Neural cell (in vitro differentiated cells): ENCODE measurements at regions not wholly inside any gene's neighbourhood (a gene's known extent, or its start where the extent isn't known, plus 50 kb on each side); places are given as distances from the start of the nearest gene placed in this dataset.

Experiments used
- H2AFZ ChIP-seq: fragments of 200-600, 300-800 bp; sonication (generic), shearing (Covaris generic); 2 replicates; pipeline ENCODE4 v1.6.0; 2014; ENCODE audit warnings: low read depth, mild to moderate bottlenecking, antibody characterized with exemption, low read length, moderate library complexity
- H3F3A ChIP-seq: fragments of 200-600 bp; shearing (Covaris generic); 2 replicates; pipeline ENCODE4 v1.6.1; 2016; ENCODE audit warnings: mild to moderate bottlenecking, moderate library complexity, mixed read lengths, antibody characterized with exemption, low read length; ENCODE audit not compliant: insufficient read depth, poor library complexity, severe bottlenecking
- H3K27ac ChIP-seq: fragments of 200-600, 300-800 bp; sonication (generic), shearing (Covaris generic); 2 replicates; pipeline ENCODE4 v1.5.1; 2014; ENCODE audit warnings: mild to moderate bottlenecking, low read length, moderate library complexity
- H3K27me3 ChIP-seq: fragments of 300-800, 200-600 bp; sonication (generic), shearing (Covaris generic); 2 replicates; pipeline ENCODE4 v1.6.0; 2014; ENCODE audit warnings: mild to moderate bottlenecking, low read depth, low read length, moderate library complexity; ENCODE audit not compliant: insufficient read depth
- H3K36me3 ChIP-seq: fragments of 300-800, 200-600 bp; sonication (generic), shearing (Covaris generic); 2 replicates; pipeline ENCODE4 v1.5.1; 2014; ENCODE audit warnings: mild to moderate bottlenecking, antibody characterized with exemption, low read length, moderate library complexity; ENCODE audit not compliant: insufficient read depth
- H3K4me2 ChIP-seq: fragments of 300-800, 200-600 bp; sonication (generic), shearing (Covaris generic); 2 replicates; pipeline ENCODE4 v1.6.0; 2014; ENCODE audit warnings: mild to moderate bottlenecking, low read length
- H3K4me3 ChIP-seq: fragments of 300-800, 200-600 bp; sonication (generic), shearing (Covaris generic); 2 replicates; pipeline ENCODE4 v1.5.1; 2014; ENCODE audit warnings: mild to moderate bottlenecking, low read length, moderate library complexity
- H3K79me2 ChIP-seq: fragments of 200-600 bp; shearing (Covaris generic); replicated peaks from 2 replicates; pipeline ENCODE4 v1.6.0; 2014; ENCODE audit warnings: mild to moderate bottlenecking, low read length, moderate library complexity; ENCODE audit not compliant: insufficient read depth
- H3K9ac ChIP-seq: fragments of 300-800, 200-600 bp; sonication (generic), shearing (Covaris generic); 2 replicates; pipeline ENCODE4 v1.6.1; 2016; ENCODE audit warnings: mild to moderate bottlenecking, low read length, mixed read lengths
- H3K9me2 ChIP-seq: fragments of 200-600 bp; shearing (Covaris generic); 2 replicates; pipeline ENCODE4 v1.6.1; 2016; ENCODE audit warnings: mild to moderate bottlenecking, low read length, mixed read lengths; ENCODE audit not compliant: insufficient read depth
- H3K9me3 ChIP-seq: fragments of 200-600, 300-800 bp; sonication (generic), shearing (Covaris generic); 2 replicates; pipeline ENCODE4 v1.6.1; 2016; ENCODE audit warnings: mild to moderate bottlenecking, mixed run types, low read length, moderate library complexity, mixed read lengths
- H4K20me1 ChIP-seq: fragments of 200-600 bp; shearing (Covaris generic); 2 replicates; pipeline ENCODE4 v1.6.1; 2016; ENCODE audit warnings: mild to moderate bottlenecking, mixed run types; ENCODE audit not compliant: insufficient read depth
- CTCF ChIP-seq: fragments of 450-650 bp; IDR thresholded peaks from 2 replicates; pipeline ENCODE4 v1.5.1; 2014; ENCODE audit warnings: antibody characterized with exemption, mild to moderate bottlenecking, moderate library complexity; ENCODE audit not compliant: poor library complexity, severe bottlenecking
- EP300 ChIP-seq: fragments of 450-650 bp; conservative IDR thresholded peaks from 2 replicates; pipeline ENCODE4 v1.6.1; 2014; ENCODE audit warnings: antibody characterized with exemption, mild to moderate bottlenecking, moderate library complexity; ENCODE audit not compliant: poor library complexity, severe bottlenecking
- EZH2 ChIP-seq: fragments of 200-600, 300-800 bp; shearing (Covaris generic), sonication (generic); IDR thresholded peaks from 2 replicates; pipeline ENCODE4 v1.6.1; 2014; ENCODE audit warnings: antibody characterized with exemption, low read length, borderline replicate concordance, mild to moderate bottlenecking; ENCODE audit not compliant: insufficient read depth, poor library complexity, severe bottlenecking
- MXI1 ChIP-seq: fragments of 450-650 bp; conservative IDR thresholded peaks from 2 replicates; pipeline ENCODE4 v1.6.1; 2014; ENCODE audit warnings: antibody characterized with exemption, mild to moderate bottlenecking; ENCODE audit not compliant: poor library complexity, severe bottlenecking
- POLR2AphosphoS5 ChIP-seq: IDR thresholded peaks from 2 replicates; pipeline ENCODE4 v1.6.1; 2012
- RAD21 ChIP-seq: fragments of 450-650 bp; conservative IDR thresholded peaks from 2 replicates; pipeline ENCODE4 v1.6.1; 2014; ENCODE audit warnings: antibody characterized with exemption, mild to moderate bottlenecking, moderate library complexity
- SMC3 ChIP-seq: fragments of 450-650 bp; conservative IDR thresholded peaks from 2 replicates; pipeline ENCODE4 v1.6.1; 2014; ENCODE audit warnings: antibody characterized with exemption, mild to moderate bottlenecking, moderate library complexity; ENCODE audit not compliant: poor library complexity
- TAF1 ChIP-seq: IDR thresholded peaks from 2 replicates; pipeline ENCODE4 v1.6.1; 2012; ENCODE audit warnings: low read depth
- TF ChIP-seq, protein P1 (sequence below): IDR thresholded peaks from 2 replicates; pipeline ENCODE4 v1.6.1; 2012; ENCODE audit warnings: borderline replicate concordance

GRCh38 chr12:113712481-113712880 is 240.8 kb upstream of the LHX5 start:
- no peaks in the 10 kb centered on the region for H4K20me1 ChIP-seq
- H3K4me2 ChIP-seq = no peak overlapping the region
- H3K9me2 ChIP-seq = no peaks in the 10 kb centered on the region
- H3K36me3 ChIP-seq = no peaks in the 10 kb centered on the region
- H3K79me2 ChIP-seq = no peaks in the 10 kb centered on the region
- H3K4me3 ChIP-seq = no peak overlapping the region
- no peaks in the 10 kb centered on the region for H3F3A ChIP-seq
- no peak overlapping the region for H2AFZ ChIP-seq
- H3K9me3 ChIP-seq = peaks cover 3% of the 10 kb centered on the region
- no peaks in the 10 kb centered on the region for H3K27me3 ChIP-seq
- no peak overlapping the region for H3K27ac ChIP-seq
- no peak for TF ChIP-seq MXI1
- TF ChIP-seq POLR2AphosphoS5 = no peak
- TF ChIP-seq CTCF = no peak
- H3K9ac ChIP-seq = no peak overlapping the region

GRCh38 chr12:113710216-113710615 is 238.5 kb upstream of the LHX5 start:
- Histone ChIP-seq H3K9ac (no peak overlapping the region), H3K27me3 (no peaks in the 10 kb centered on the region), H3K36me3 (no peaks in the 10 kb centered on the region), H4K20me1 (no peaks in the 10 kb centered on the region), H3K4me2 (no peak overlapping the region), H2AFZ (no peak overlapping the region), H3F3A (no peaks in the 10 kb centered on the region), H3K79me2 (no peaks in the 10 kb centered on the region), H3K27ac (no peak overlapping the region), H3K4me3 (no peak overlapping the region), H3K9me3 (peaks cover 3% of the 10 kb centered on the region), H3K9me2 (no peaks in the 10 kb centered on the region)
- TF ChIP-seq RAD21 = no peak
- no peak for TF ChIP-seq EP300
- TF ChIP-seq MXI1 = no peak
- no peak for TF ChIP-seq SMC3
- TF ChIP-seq TAF1 = no peak
- no peak for TF ChIP-seq EZH2
- TF ChIP-seq, protein P1, sequence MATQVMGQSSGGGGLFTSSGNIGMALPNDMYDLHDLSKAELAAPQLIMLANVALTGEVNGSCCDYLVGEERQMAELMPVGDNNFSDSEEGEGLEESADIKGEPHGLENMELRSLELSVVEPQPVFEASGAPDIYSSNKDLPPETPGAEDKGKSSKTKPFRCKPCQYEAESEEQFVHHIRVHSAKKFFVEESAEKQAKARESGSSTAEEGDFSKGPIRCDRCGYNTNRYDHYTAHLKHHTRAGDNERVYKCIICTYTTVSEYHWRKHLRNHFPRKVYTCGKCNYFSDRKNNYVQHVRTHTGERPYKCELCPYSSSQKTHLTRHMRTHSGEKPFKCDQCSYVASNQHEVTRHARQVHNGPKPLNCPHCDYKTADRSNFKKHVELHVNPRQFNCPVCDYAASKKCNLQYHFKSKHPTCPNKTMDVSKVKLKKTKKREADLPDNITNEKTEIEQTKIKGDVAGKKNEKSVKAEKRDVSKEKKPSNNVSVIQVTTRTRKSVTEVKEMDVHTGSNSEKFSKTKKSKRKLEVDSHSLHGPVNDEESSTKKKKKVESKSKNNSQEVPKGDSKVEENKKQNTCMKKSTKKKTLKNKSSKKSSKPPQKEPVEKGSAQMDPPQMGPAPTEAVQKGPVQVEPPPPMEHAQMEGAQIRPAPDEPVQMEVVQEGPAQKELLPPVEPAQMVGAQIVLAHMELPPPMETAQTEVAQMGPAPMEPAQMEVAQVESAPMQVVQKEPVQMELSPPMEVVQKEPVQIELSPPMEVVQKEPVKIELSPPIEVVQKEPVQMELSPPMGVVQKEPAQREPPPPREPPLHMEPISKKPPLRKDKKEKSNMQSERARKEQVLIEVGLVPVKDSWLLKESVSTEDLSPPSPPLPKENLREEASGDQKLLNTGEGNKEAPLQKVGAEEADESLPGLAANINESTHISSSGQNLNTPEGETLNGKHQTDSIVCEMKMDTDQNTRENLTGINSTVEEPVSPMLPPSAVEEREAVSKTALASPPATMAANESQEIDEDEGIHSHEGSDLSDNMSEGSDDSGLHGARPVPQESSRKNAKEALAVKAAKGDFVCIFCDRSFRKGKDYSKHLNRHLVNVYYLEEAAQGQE = no peak
- no peak for TF ChIP-seq POLR2AphosphoS5

DNA sequence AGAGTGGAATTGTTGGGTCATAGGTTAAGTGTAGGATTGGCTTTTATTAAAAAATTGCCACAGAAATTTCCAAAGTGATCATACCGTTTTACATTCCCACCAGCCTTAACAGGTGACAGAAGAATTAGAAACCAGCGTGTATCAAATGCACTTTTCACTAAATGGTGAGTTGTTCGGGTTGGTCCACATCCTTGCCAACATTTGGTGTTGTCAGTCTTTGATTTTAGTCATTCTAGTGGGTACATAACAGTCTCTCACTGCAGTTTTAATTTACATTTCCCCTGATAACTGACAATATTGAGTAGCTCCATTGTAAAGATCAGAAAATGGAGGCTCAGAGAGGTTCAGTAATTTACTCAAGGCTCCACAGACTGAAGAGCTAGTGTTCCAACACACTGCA is 237.8 kb upstream of the LHX5 start:
- Histone ChIP-seq H3K36me3 (no peaks in the 10 kb centered on the region), H2AFZ (no peak overlapping the region), H3K27ac (no peak overlapping the region), H4K20me1 (no peaks in the 10 kb centered on the region), H3K79me2 (no peaks in the 10 kb centered on the region), H3K27me3 (no peaks in the 10 kb centered on the region), H3K9ac (no peak overlapping the region), H3K4me3 (no peak overlapping the region), H3K9me3 (peaks cover 3% of the 10 kb centered on the region), H3K9me2 (no peaks in the 10 kb centered on the region), H3K4me2 (no peak overlapping the region), H3F3A (no peaks in the 10 kb centered on the region)
- TF ChIP-seq EZH2 = no peak
- no peak for TF ChIP-seq MXI1
- TF ChIP-seq EP300 = no peak
- TF ChIP-seq POLR2AphosphoS5 = no peak
- no peak for TF ChIP-seq TAF1
- TF ChIP-seq RAD21 = no peak
- no peak for TF ChIP-seq CTCF
- no peak for TF ChIP-seq SMC3
- TF ChIP-seq, protein P1 = no peak
